ENCODE measurements at regions not wholly inside any gene's neighbourhood (a gene's known extent, or its start where the extent isn't known, plus 50 kb on each side); places are given as distances from the start of the nearest gene placed in this dataset.

- TF ChIP-seq CTCF (IDR thresholded peaks at IDR 0.05): no peak
- TF ChIP-seq POLR2AphosphoS5 (IDR thresholded peaks at IDR 0.05): no peak
- no peak for TF ChIP-seq POLR2A (IDR thresholded peaks at IDR 0.05; ENCODE audit: low read depth)
- TF ChIP-seq EP300 (IDR thresholded peaks at IDR 0.05): no peak
Measured at GRCh38 chr9:87441251-87441650, 56.4 kb upstream of the DAPK1 start.

All from esophagus muscularis mucosa (tissue), 4 donors.